ENCODE measurements at regions not wholly inside any gene's neighbourhood (a gene's known extent, or its start where the extent isn't known, plus 50 kb on each side); places are given as distances from the start of the nearest gene placed in this dataset.

DNA sequence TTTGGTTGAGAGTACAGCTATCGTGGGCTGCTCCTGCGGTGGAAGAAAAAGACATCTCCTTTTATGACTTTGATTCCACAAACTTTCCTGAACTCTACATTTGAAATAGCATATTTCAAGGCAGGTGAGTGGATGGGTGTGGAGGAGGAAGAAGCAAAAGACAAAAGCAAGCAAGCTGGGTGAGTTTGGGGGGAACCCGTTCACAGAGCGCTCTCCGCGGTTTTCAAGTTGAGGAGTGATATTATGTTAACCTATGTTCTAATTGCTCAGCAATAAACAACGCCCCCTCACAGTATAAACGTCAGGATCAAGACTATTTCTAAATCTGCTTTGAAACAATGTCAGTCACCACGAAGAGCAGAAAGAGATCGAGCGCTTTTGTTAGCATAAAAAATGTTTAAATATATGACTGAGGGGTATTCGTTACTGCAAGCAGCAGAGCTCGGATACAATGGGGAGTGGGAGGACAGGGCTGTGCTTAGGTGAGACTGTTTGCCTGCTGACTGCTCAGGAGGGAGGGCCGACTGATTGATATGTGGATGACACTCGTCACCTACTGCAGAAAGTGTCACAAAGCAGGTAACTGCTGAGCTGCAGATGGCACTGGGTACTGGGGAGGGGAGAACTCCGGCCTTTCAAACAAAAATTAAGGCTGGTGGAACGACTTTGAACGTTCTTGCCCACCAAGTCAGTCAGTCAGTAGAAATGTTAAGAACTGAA, 236.5 kb downstream of the DRD1 start:
- Histone ChIP-seq H3K4me3 (ENCODE audit: low read depth in 1 of 2, low read length in 2 of 2) (no peak overlapping the region), H3K9me3 (ENCODE audit: low read length) (no peaks in the 10 kb centered on the region), H3K4me1 (ENCODE audit: insufficient read depth, low read length) (no peaks in the 10 kb centered on the region), H3K9ac (ENCODE audit: low read length) (no peak overlapping the region), H3K27me3 (ENCODE audit: control insufficient read depth in 1 of 2, insufficient read depth in 2 of 2, low read length in 2 of 2) (no peaks in the 10 kb centered on the region), H3K36me3 (ENCODE audit: insufficient read depth, low read length) (no peaks in the 10 kb centered on the region), H3K27ac (ENCODE audit: low read depth, low read length) (no peak overlapping the region)

DNA sequence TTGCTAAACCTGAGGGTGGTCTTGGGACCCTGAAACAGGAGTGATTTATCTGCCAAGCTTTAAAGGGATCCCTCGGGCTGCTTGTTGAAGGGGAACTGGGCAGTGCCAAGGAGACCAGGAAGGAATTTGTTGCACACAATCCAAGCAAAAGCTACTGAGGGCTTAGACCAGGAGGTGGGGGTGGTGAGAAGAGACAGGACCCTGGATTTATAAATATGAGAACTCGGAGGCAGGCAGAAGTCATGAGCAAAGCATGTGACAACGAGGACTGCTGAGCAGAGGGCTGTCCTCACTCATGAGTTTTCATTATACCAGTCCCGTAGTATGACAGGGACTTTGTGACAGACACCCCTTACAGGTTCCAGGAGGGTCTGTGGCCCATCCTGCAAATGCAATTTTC, 237.3 kb downstream of the DRD1 start:
- H3K36me3 ChIP-seq (ENCODE audit: insufficient read depth, low read length), result no peaks in the 10 kb centered on the region
- no peaks in the 10 kb centered on the region for H3K9me3 ChIP-seq (ENCODE audit: low read length)
- H3K9ac ChIP-seq (ENCODE audit: low read length), result no peak overlapping the region
- no peak overlapping the region for H3K27ac ChIP-seq (ENCODE audit: low read depth, low read length)
- no peak overlapping the region for H3K4me3 ChIP-seq (ENCODE audit: low read depth in 1 of 2, low read length in 2 of 2)
- H3K27me3 ChIP-seq (ENCODE audit: control insufficient read depth in 1 of 2, insufficient read depth in 2 of 2, low read length in 2 of 2), result no peaks in the 10 kb centered on the region
- no peaks in the 10 kb centered on the region for H3K4me1 ChIP-seq (ENCODE audit: insufficient read depth, low read length)

DNA sequence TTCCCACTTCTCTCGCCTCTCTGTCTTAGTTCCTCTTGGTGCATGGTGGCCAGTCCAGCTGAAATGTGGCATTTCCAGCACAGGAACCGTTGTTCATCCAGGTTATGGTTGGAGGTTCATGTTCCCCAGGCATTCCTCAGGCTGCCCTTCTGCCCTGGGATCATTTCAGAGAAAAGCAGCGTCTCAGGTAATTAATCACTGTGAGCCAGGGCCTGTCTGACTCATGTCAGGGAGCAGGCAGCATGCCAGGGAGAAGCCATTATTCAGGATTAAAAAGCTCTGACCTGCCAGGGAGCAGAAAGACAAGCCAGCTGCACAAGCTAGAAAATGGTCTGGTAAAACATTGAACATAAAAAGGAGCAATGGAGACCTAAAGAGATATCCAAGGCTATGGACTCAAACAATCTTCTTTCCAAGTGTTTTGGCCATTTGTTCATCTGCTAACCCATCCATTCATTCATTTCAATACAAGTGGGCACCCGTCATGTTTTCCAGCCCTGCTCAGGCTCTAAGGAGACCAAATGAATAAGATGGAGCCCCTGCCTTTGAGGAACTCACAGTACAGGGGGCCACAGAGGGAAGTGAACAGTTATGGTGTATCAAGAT, 241.4 kb downstream of the DRD1 start:
- Histone ChIP-seq H3K27me3 (ENCODE audit: control insufficient read depth in 1 of 2, insufficient read depth in 2 of 2, low read length in 2 of 2) (no peaks in the 10 kb centered on the region), H3K27ac (ENCODE audit: low read depth, low read length) (no peak overlapping the region), H3K9ac (ENCODE audit: low read length) (no peak overlapping the region), H3K4me1 (ENCODE audit: insufficient read depth, low read length) (no peaks in the 10 kb centered on the region), H3K9me3 (ENCODE audit: low read length) (no peaks in the 10 kb centered on the region), H3K4me3 (ENCODE audit: low read depth in 1 of 2, low read length in 2 of 2) (no peak overlapping the region), H3K36me3 (ENCODE audit: insufficient read depth, low read length) (no peaks in the 10 kb centered on the region)

- Histone ChIP-seq H3K27ac (ENCODE audit: low read depth, low read length) (no peak overlapping the region), H3K36me3 (ENCODE audit: insufficient read depth, low read length) (no peaks in the 10 kb centered on the region), H3K9ac (ENCODE audit: low read length) (no peak overlapping the region), H3K27me3 (ENCODE audit: control insufficient read depth in 1 of 2, insufficient read depth in 2 of 2, low read length in 2 of 2) (no peaks in the 10 kb centered on the region), H3K9me3 (ENCODE audit: low read length) (no peaks in the 10 kb centered on the region), H3K4me3 (ENCODE audit: low read depth in 1 of 2, low read length in 2 of 2) (no peak overlapping the region), H3K4me1 (ENCODE audit: insufficient read depth, low read length) (no peaks in the 10 kb centered on the region)
These were observed 242.6 kb downstream of the DRD1 start for GRCh38 chr5:175201393-175201792.

DNA sequence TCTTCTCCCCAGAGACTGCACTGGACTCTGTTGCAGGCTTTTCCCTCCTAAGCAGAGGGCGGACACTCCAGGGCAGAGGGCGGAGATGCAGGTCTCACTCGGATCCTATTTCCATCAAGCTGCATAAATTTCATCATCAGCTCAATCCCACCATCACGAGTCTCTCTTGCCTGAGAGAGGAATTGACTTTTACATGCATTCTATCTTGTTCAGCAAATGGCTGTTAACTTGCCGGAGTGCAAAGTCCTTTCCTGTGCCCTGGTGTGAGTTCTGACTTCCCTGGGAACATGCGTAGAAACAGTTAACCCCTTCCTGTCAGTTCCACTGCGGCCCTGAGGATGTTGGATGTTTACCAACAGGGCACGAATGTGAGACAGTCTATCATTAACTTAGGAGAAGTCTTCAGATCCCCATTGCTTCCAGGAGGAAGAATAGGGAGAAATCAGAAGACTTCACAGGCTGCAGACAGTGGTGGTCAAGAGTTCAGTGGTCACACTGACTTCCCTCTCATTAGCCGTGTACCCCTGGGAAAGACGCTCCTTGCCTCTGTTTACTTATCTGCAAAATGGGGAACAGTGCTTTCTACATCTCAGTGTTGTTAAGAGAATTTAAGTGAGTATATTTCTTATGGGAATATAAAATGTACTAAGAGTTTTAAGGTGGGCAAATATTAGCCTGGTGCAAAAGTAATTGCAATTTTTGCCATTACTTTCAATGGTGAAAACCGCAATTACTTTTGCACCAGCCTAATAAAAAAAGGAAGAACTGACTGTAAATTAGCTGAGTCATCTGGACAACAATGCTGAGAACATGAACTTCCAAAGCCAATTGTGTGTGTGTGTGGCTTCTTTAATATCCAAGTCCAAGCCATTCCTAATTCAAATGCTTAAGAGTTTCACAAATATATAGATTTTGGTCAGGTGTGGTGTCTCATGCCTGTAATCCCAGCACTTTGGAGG, 248.0 kb downstream of the DRD1 start:
- Histone ChIP-seq H3K27ac (ENCODE audit: low read depth, low read length) (no peak overlapping the region), H3K4me1 (ENCODE audit: insufficient read depth, low read length) (no peaks in the 10 kb centered on the region), H3K9ac (ENCODE audit: low read length) (no peak overlapping the region), H3K9me3 (ENCODE audit: low read length) (no peaks in the 10 kb centered on the region), H3K27me3 (ENCODE audit: control insufficient read depth in 1 of 2, insufficient read depth in 2 of 2, low read length in 2 of 2) (no peaks in the 10 kb centered on the region), H3K4me3 (ENCODE audit: low read depth in 1 of 2, low read length in 2 of 2) (no peak overlapping the region), H3K36me3 (ENCODE audit: insufficient read depth, low read length) (no peaks in the 10 kb centered on the region)

DNA sequence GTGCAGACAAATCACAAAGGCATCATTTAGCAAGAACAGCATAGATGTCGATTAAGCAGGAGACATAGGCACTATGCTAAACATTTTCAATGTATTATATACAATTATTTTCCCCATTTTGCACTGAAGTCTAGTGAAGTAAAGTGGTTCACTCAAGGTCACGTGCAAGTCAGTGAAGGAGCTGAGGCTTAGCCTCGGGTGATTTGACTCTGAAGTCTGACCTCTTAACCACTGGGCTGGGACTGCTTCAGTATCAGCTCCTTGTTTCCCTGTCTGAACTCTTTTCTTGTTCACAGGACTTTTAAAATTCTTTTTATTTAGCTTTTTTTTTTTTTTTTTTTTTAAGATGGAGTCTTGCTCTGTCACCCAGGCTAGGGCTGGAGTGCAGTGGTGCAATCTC, 262.7 kb downstream of the DRD1 start:
- Histone ChIP-seq H3K36me3 (ENCODE audit: insufficient read depth, low read length) (no peaks in the 10 kb centered on the region), H3K27ac (ENCODE audit: low read depth, low read length) (no peak overlapping the region), H3K4me3 (ENCODE audit: low read depth in 1 of 2, low read length in 2 of 2) (no peak overlapping the region), H3K9ac (ENCODE audit: low read length) (no peak overlapping the region), H3K27me3 (ENCODE audit: control insufficient read depth in 1 of 2, insufficient read depth in 2 of 2, low read length in 2 of 2) (no peaks in the 10 kb centered on the region), H3K4me1 (ENCODE audit: insufficient read depth, low read length) (no peaks in the 10 kb centered on the region), H3K9me3 (ENCODE audit: low read length) (no peaks in the 10 kb centered on the region)

DNA sequence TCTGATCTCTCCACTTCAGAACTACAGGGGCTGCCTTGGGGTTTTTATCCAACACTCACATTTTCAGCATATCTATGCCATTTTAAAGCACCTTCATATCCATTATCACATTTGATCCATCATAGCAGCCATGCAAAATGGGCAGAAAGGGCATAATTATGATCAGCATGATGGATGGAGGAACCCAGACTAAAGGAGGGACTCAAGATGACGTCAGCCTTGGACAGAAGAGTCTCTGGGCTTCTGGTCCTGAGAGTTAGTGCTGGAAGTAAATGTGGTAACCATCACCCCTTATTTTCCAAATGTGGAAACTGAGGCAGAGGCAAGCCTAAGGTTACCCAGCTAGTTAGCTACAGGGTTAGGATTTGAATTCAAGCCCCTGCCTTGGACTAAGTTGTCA, 273.1 kb downstream of the DRD1 start:
- Histone ChIP-seq H3K9ac (ENCODE audit: low read length) (no peak overlapping the region), H3K9me3 (ENCODE audit: low read length) (no peaks in the 10 kb centered on the region)

GRCh38 chr5:175168882-175169507, 275.0 kb downstream of the DRD1 start:
- no peak overlapping the region for H3K9ac ChIP-seq (ENCODE audit: low read length)
- no peak overlapping the region for H3K27ac ChIP-seq (ENCODE audit: low read depth, low read length)
- H3K4me1 ChIP-seq (ENCODE audit: insufficient read depth, low read length), result no peaks in the 10 kb centered on the region
- no peaks in the 10 kb centered on the region for H3K9me3 ChIP-seq (ENCODE audit: low read length)
- H3K36me3 ChIP-seq (ENCODE audit: insufficient read depth, low read length), result no peaks in the 10 kb centered on the region
- no peaks in the 10 kb centered on the region for H3K27me3 ChIP-seq (ENCODE audit: control insufficient read depth in 1 of 2, insufficient read depth in 2 of 2, low read length in 2 of 2)
- H3K4me3 ChIP-seq (ENCODE audit: low read depth in 1 of 2, low read length in 2 of 2), result no peak overlapping the region

More for the DNA sequence above, 273.1 kb downstream of the DRD1 start:
- Histone ChIP-seq H3K4me3 (ENCODE audit: low read depth in 1 of 2, low read length in 2 of 2) (no peak overlapping the region), H3K4me1 (ENCODE audit: insufficient read depth, low read length) (no peaks in the 10 kb centered on the region), H3K36me3 (ENCODE audit: insufficient read depth, low read length) (no peaks in the 10 kb centered on the region), H3K27ac (ENCODE audit: low read depth, low read length) (no peak overlapping the region), H3K27me3 (ENCODE audit: control insufficient read depth in 1 of 2, insufficient read depth in 2 of 2, low read length in 2 of 2) (no peaks in the 10 kb centered on the region)

GRCh38 chr5:175166026-175166425, 278.0 kb downstream of the DRD1 start:
- H3K27ac ChIP-seq (ENCODE audit: low read depth, low read length), result no peak overlapping the region
- H3K4me1 ChIP-seq (ENCODE audit: insufficient read depth, low read length), result no peaks in the 10 kb centered on the region
- H3K9me3 ChIP-seq (ENCODE audit: low read length), result no peaks in the 10 kb centered on the region
- no peaks in the 10 kb centered on the region for H3K27me3 ChIP-seq (ENCODE audit: control insufficient read depth in 1 of 2, insufficient read depth in 2 of 2, low read length in 2 of 2)
- H3K36me3 ChIP-seq (ENCODE audit: insufficient read depth, low read length), result no peaks in the 10 kb centered on the region
- H3K4me3 ChIP-seq (ENCODE audit: low read depth in 1 of 2, low read length in 2 of 2), result no peak overlapping the region
- H3K9ac ChIP-seq (ENCODE audit: low read length), result no peak overlapping the region

DNA sequence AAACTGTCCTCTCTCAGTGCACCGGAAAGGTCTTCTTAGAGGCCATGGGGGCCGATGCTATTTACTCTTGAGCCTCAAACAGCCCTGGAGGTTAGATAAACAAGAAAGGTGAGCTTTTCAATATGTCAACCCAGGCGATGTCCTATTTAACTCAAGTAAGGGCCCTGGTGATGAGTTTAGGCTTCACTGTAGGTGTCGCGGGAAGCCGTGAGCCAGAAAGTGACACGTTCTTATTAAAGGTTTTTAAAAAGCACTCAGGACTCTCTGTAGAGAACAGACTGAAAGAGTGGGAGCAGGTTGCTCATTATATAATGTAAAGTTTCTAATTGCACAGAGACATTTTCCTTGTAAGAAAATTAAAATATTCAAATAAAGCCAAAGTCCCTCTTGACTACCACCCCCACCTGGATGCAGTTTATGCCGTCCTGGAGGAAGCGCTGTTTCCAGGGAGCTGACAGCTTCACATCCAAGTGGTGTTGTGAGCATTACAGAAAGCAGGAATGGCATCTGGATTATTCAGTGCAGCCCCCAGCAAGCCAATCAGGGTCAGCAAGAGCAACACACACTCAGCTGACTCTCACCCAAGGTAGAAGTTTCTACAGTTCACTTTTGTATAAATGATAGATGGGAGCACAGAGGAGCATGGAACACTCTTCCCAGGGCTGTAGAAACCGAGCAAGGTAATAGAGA, 280.3 kb downstream of the DRD1 start:
- no peaks in the 10 kb centered on the region for H3K4me1 ChIP-seq (ENCODE audit: insufficient read depth, low read length)
- H3K36me3 ChIP-seq (ENCODE audit: insufficient read depth, low read length), result no peaks in the 10 kb centered on the region
- no peak overlapping the region for H3K4me3 ChIP-seq (ENCODE audit: low read depth in 1 of 2, low read length in 2 of 2)
- no peak overlapping the region for H3K27ac ChIP-seq (ENCODE audit: low read depth, low read length)
- H3K9me3 ChIP-seq (ENCODE audit: low read length), result no peaks in the 10 kb centered on the region
- H3K9ac ChIP-seq (ENCODE audit: low read length), result no peak overlapping the region
- H3K27me3 ChIP-seq (ENCODE audit: control insufficient read depth in 1 of 2, insufficient read depth in 2 of 2, low read length in 2 of 2), result no peaks in the 10 kb centered on the region

DNA sequence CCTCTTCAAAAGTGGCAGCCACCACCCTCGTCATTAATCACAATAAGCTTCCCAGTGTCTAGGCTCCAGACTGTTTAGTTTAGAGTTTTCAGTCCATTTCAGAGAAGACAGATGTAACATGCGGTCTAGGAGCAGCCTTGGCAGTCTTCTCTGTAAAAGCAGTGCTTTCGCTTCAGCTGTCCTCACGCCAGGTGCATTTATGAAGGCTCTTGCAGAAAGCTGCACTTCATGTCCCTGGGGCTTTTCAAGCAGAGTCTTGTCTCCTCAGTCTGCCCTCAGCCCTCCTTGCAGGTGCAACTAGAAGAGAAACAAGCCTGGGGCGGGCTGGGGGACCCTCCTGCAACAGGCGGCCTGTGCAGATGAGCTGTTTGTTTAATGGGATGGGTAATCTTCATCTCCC, 281.9 kb downstream of the DRD1 start:
- H3K9ac ChIP-seq (ENCODE audit: low read length), result no peak overlapping the region
- H3K4me3 ChIP-seq (ENCODE audit: low read depth in 1 of 2, low read length in 2 of 2), result no peak overlapping the region
- H3K36me3 ChIP-seq (ENCODE audit: insufficient read depth, low read length), result no peaks in the 10 kb centered on the region
- no peaks in the 10 kb centered on the region for H3K4me1 ChIP-seq (ENCODE audit: insufficient read depth, low read length)
- no peaks in the 10 kb centered on the region for H3K27me3 ChIP-seq (ENCODE audit: control insufficient read depth in 1 of 2, insufficient read depth in 2 of 2, low read length in 2 of 2)
- H3K27ac ChIP-seq (ENCODE audit: low read depth, low read length), result no peak overlapping the region
- no peaks in the 10 kb centered on the region for H3K9me3 ChIP-seq (ENCODE audit: low read length)

Measured in muscle layer of colon (tissue), 2 donors.